Endothelial cell of umbilical vein (primary cell): ENCODE measurements at regions not wholly inside any gene's neighbourhood (a gene's known extent, or its start where the extent isn't known, plus 50 kb on each side); places are given as distances from the start of the nearest gene placed in this dataset.

Experiments
- BruUV-seq: library from RNA; stranded (reverse); fragments of 400-500 nt; replicated peaks from 2 replicates; lab custom pipeline; 2021; lab: Mats Ljungman, UMichigan
- CTCF ChIA-PET: fragments of 300-600, 350-600 bp; sonication (Branson Sonifier 250); formaldehyde crosslinking; loops from one replicate; lab custom pipeline; 2021; ENCODE audit warnings: antibody characterized with exemption, inconsistent platforms; lab: Charles Lee
- POLR2A ChIA-PET: fragments of 300-600, 350-600 bp; sonication (Branson Sonifier 250); formaldehyde crosslinking; loops from one replicate; lab custom pipeline; 2021; ENCODE audit warnings: antibody characterized with exemption, inconsistent platforms; lab: Charles Lee
- DNase-seq: peaks from one replicate; pipeline ENCODE4 v3.0.0-alpha.2; 2011; ENCODE audit warnings: low read depth, low spot score
- FAIRE-seq: peaks from 2 replicates; lab custom pipeline; 2011; peaks lifted over from hg19 to GRCh38; lab: Jason Lieb, UNC
- H2AFZ ChIP-seq: 2 replicates; pipeline ENCODE4 v1.6.0; 2012; ENCODE audit warnings: low read depth, low read length, control low read depth, inconsistent platforms
- H3K27ac ChIP-seq: 2 replicates; pipeline ENCODE4 v1.5.1; 2011; ENCODE audit warnings: low read depth, mild to moderate bottlenecking, control low read depth, low read length, moderate library complexity; ENCODE audit not compliant: insufficient read depth
- H3K27me3 ChIP-seq, 2 experiments: 2 replicates each; pipeline versions ENCODE4 v1.6.0 to v1.6.1; 2011; ENCODE audit warnings: low read length in 2 of 2, mixed read lengths in 1 of 2; ENCODE audit not compliant: control insufficient read depth in 2 of 2, insufficient read depth in 2 of 2
- H3K36me3 ChIP-seq, 2 experiments: 2 replicates in 1 of 2; 3 replicates in 1 of 2; pipeline ENCODE4 v1.5.1; 2011; ENCODE audit warnings: low read length in 2 of 2, mild to moderate bottlenecking in 1 of 2, moderate library complexity in 1 of 2; ENCODE audit not compliant: control insufficient read depth in 2 of 2, insufficient read depth in 2 of 2; ENCODE audit errors: extremely low read depth in 1 of 2
- H3K4me1 ChIP-seq: 3 replicates; pipeline ENCODE4 v1.5.1; 2011; ENCODE audit warnings: mild to moderate bottlenecking, low read length; ENCODE audit not compliant: control insufficient read depth, insufficient read depth; ENCODE audit errors: extremely low read depth
- H3K4me2 ChIP-seq: 2 replicates; pipeline ENCODE4 v1.6.1; 2011; ENCODE audit warnings: low read length, control low read depth, mixed read lengths; ENCODE audit not compliant: insufficient read depth
- H3K4me3 ChIP-seq, 3 experiments: fragments of 200-600 bp in 1 of 3; sonication (generic), shearing (Covaris generic) in 1 of 3; replicated peaks in 1 of 3; 2 replicates each; pipeline ENCODE4 v1.5.1; 2011 to 2016; ENCODE audit warnings: control low read depth in 3 of 3, low read length in 3 of 3, mild to moderate bottlenecking in 2 of 3, inconsistent platforms in 1 of 3, low read depth in 1 of 3, moderate library complexity in 1 of 3; ENCODE audit not compliant: insufficient read depth in 1 of 3
- H3K79me2 ChIP-seq: 2 replicates; pipeline ENCODE4 v1.6.0; 2012; ENCODE audit warnings: low read length, inconsistent platforms; ENCODE audit not compliant: control insufficient read depth, insufficient read depth
- H3K9ac ChIP-seq: replicated peaks from 2 replicates; pipeline ENCODE3; 2011; ENCODE audit warnings: low read length, control low read depth; ENCODE audit not compliant: insufficient read depth; ENCODE audit errors: extremely low read depth
- H3K9me1 ChIP-seq: replicated peaks from 3 replicates; pipeline ENCODE4 v1.6.0; 2011; ENCODE audit warnings: mild to moderate bottlenecking, low read length; ENCODE audit not compliant: control insufficient read depth, insufficient read depth; ENCODE audit errors: extremely low read depth
- H3K9me3 ChIP-seq: replicated peaks from 2 replicates; pipeline ENCODE4 v1.5.1; 2012; ENCODE audit warnings: low read length, inconsistent platforms; ENCODE audit not compliant: control insufficient read depth, insufficient read depth
- H4K20me1 ChIP-seq: replicated peaks from 2 replicates; pipeline ENCODE3; 2011; ENCODE audit warnings: mild to moderate bottlenecking, low read length; ENCODE audit not compliant: control insufficient read depth, insufficient read depth; ENCODE audit errors: extremely low read depth
- EZH2 ChIP-seq: IDR thresholded peaks from 2 replicates; pipeline ENCODE4 v1.6.1; 2012; ENCODE audit warnings: borderline replicate concordance, low read depth, mild to moderate bottlenecking, moderate library complexity, low read length, inconsistent platforms; ENCODE audit not compliant: severe bottlenecking
- FOS ChIP-seq: IDR thresholded peaks from 2 replicates; pipeline ENCODE4 v1.6.1; 2011; ENCODE audit warnings: mild to moderate bottlenecking, low read length, moderate library complexity, borderline replicate concordance; ENCODE audit not compliant: insufficient read depth
- GATA2 ChIP-seq: IDR thresholded peaks from 2 replicates; pipeline ENCODE4 v1.7.0; 2011; ENCODE audit warnings: low read depth, mild to moderate bottlenecking, moderate library complexity, mixed read lengths, low read length; ENCODE audit not compliant: insufficient read length, insufficient read depth
- JUN ChIP-seq: IDR thresholded peaks from 2 replicates; pipeline ENCODE4 v1.6.1; 2011; ENCODE audit warnings: borderline replicate concordance, low read depth; ENCODE audit not compliant: insufficient read length, insufficient read depth
- MYC ChIP-seq: IDR thresholded peaks from one replicate; pipeline ENCODE4 v1.6.1; 2011; ENCODE audit warnings: mild to moderate bottlenecking, low read depth, low read length
- POLR2A ChIP-seq: IDR thresholded peaks from 2 replicates; pipeline ENCODE4 v1.6.1; 2012; ENCODE audit warnings: low read depth, mild to moderate bottlenecking, control low read depth, low read length
- POLR2AphosphoS5 ChIP-seq: IDR thresholded peaks from 2 replicates; pipeline ENCODE4 v1.6.1; 2012; ENCODE audit warnings: low read depth, mild to moderate bottlenecking, control low read depth, low read length, moderate library complexity; ENCODE audit not compliant: insufficient read depth
- dilution Hi-C: fragments of 300-500 bp; cut with MboI; formaldehyde crosslinking; loops from one replicate; pipeline ENCODE4 v1.15.0; 2019; ENCODE audit warnings: low sequenced_read_pairs; ENCODE audit not compliant: extremely low pct_ligation_motif_present
- intact Hi-C: fragments of 100-400 bp; cut with micrococcal nuclease; formaldehyde crosslinking; loops from one replicate; pipeline ENCODE4 v1.10.0; 2022
- TF ChIP-seq, protein P1 (sequence below), 2 donors: IDR thresholded peaks; 1 replicate in 1 of 2; 2 replicates in 1 of 2; pipeline ENCODE4 v1.5.1; 2011; ENCODE audit warnings: low read length in 2 of 2, mild to moderate bottlenecking in 2 of 2, moderate library complexity in 2 of 2, control low read depth in 1 of 2, inconsistent platforms in 1 of 2, low read depth in 1 of 2; ENCODE audit not compliant: insufficient read depth in 1 of 2; ENCODE audit errors: extremely low read depth in 1 of 2
- TF ChIP-seq, protein P2 (sequence below): IDR thresholded peaks from 2 replicates; pipeline ENCODE4 v1.6.1; 2011; ENCODE audit not compliant: insufficient read depth, insufficient read length

DNA sequence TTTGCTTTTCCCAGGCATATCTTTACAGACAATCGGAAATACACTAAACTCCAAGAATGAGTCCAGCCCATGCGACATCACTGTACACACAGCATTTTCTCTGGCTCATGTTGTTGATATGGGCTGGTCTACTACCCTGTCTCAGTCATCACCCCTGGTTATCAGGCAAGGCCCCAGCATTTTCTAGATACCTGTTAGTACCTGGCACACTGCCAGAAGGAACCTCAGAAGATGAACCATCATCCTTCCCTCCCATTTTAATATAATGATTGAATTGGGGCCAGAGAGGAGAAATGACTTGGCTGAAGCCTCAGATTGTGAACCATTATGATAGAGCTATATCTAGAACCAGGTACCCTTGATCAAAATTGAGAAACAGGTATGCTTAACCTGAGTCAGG is 406.2 kb downstream of the CDH11 start:
- Histone ChIP-seq H3K9ac (no peak overlapping the region), H2AFZ (no peak overlapping the region), H3K9me3 (no peaks in the 10 kb centered on the region), H3K36me3 (no peaks in the 10 kb centered on the region), H3K9me1 (no peaks in the 10 kb centered on the region), H3K27ac (no peak overlapping the region), H3K27me3 (no peaks in the 10 kb centered on the region), H3K4me1 (no peaks in the 10 kb centered on the region), H3K4me3 (no peak overlapping the region), H3K79me2 (no peaks in the 10 kb centered on the region), H3K4me2 (no peak overlapping the region), H4K20me1 (no peaks in the 10 kb centered on the region)
- intact Hi-C loops: no loop called here
- TF ChIP-seq, protein P1, sequence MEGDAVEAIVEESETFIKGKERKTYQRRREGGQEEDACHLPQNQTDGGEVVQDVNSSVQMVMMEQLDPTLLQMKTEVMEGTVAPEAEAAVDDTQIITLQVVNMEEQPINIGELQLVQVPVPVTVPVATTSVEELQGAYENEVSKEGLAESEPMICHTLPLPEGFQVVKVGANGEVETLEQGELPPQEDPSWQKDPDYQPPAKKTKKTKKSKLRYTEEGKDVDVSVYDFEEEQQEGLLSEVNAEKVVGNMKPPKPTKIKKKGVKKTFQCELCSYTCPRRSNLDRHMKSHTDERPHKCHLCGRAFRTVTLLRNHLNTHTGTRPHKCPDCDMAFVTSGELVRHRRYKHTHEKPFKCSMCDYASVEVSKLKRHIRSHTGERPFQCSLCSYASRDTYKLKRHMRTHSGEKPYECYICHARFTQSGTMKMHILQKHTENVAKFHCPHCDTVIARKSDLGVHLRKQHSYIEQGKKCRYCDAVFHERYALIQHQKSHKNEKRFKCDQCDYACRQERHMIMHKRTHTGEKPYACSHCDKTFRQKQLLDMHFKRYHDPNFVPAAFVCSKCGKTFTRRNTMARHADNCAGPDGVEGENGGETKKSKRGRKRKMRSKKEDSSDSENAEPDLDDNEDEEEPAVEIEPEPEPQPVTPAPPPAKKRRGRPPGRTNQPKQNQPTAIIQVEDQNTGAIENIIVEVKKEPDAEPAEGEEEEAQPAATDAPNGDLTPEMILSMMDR (IDR thresholded peaks at IDR 0.05; ENCODE audit: extremely low read depth in 1 of 2, insufficient read depth in 1 of 2, low read depth in 1 of 2, low read length in 2 of 2): no peak
- TF ChIP-seq POLR2A (no peak), EZH2 (no peak), MYC (no peak), JUN (no peak), POLR2AphosphoS5 (no peak), FOS (no peak), GATA2 (no peak)
- TF ChIP-seq, protein P2, sequence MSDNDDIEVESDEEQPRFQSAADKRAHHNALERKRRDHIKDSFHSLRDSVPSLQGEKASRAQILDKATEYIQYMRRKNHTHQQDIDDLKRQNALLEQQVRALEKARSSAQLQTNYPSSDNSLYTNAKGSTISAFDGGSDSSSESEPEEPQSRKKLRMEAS: no peak
- FAIRE-seq (no peak), DNase-seq (no peak)
- no TSS peak for BruUV-seq
- ChIA-PET POLR2A (no interaction called here), CTCF (no interaction called here)
- dilution Hi-C loops: no loop called here
